GM18511 (cell line): ENCODE measurements at regions not wholly inside any gene's neighbourhood (a gene's known extent, or its start where the extent isn't known, plus 50 kb on each side); places are given as distances from the start of the nearest gene placed in this dataset.

Experiments
- ATAC-seq: cut with Tn5 transposase; IDR thresholded peaks from one replicate; pipeline ENCODE4 v1.9.1; 2021; ENCODE audit warnings: mild to moderate bottlenecking, moderate library complexity; ENCODE audit not compliant: unreplicated experiment

DNA sequence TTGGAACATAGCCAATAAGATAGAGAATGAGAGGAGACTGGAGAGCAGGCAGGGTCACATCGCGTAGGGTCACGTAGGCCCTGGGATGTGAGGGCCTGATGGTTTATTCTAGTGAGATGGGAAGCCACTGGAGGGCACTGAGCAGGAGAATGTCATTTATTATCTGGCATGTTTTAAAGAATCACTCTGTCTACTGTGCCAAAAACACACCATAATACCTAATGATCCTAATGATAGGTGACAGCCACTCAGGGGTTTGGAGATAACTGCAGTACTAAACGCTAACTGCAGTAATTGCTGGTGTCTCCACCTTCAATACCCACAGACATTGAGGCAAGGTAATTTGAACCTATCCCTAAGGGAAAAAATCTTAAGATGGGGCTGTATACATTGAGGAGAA lies 185.4 kb downstream of the TTLL7 start:
- no peak for ATAC-seq

DNA sequence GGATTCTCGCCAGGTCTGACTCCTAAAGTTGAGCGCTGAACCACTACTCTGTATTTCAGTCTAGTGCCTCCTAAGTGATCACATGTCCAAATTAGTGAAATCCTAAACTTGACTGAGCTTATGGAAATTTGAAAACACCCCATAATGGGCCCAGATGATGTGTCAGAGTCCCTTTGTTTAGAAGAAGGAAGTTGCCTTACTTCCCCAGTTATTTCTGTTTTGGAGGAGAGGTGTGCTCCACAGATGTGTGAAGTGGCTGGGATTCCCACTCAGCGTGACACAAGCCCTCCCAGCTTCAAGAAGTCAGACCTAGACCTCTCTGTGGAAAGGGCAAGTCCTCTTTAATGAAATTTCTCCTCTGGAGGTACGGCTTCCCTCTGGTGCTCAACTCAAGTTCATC lies 188.8 kb downstream of the TTLL7 start:
- ATAC-seq = no peak

DNA sequence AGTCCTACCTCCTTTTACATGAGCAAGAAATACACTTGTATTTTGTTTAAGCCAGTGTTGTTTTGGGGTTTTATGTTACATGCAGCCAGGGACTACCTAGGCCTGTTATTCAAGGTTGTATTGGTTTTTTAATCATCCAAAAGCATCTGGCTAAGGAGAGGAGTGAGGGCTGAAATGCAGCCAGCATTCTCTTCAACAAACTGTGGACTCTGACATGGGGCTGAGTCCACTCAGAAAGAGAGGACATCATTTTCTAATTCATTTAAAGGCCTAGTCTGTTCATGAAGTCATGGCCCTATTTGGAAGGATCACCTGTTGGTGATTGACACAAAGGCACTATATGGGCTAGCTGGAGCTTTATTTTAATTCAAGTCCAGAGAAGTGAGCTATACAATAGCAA lies 190.4 kb downstream of the TTLL7 start:
- ATAC-seq = no peak

- ATAC-seq = no peak
These were observed 191.1 kb downstream of the TTLL7 start for GRCh38 chr1:83807821-83808220.

DNA sequence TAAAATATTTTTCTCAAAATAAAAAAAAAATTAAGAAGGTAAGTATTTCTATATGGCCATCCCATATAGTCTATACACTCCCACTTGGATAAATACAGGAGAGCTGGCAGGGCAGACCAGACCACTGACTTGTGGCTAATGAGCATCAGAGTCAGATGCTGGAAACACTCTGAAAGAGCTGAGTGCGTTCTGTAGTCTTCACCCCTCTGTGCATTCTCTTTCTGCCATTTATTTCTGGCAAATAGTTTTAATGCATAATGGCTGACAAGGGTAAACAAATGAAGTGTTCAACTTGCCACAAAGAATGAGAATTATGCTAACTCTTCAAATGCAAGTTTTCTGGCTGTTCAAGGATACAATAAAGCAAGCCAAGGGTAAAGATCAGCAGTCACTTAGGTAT lies 191.7 kb downstream of the TTLL7 start:
- no peak for ATAC-seq

- no peak for ATAC-seq
These were observed 193.0 kb downstream of the TTLL7 start for GRCh38 chr1:83805921-83806320.

- ATAC-seq = no peak
These were observed 196.3 kb downstream of the TTLL7 start for GRCh38 chr1:83802460-83803152.

- no peak for ATAC-seq
These were observed 196.9 kb downstream of the TTLL7 start for GRCh38 chr1:83802023-83802422.

- no peak for ATAC-seq
These were observed 198.9 kb downstream of the TTLL7 start for GRCh38 chr1:83800066-83800465.

GRCh38 chr1:83799594-83799993 lies 199.3 kb downstream of the TTLL7 start:
- ATAC-seq = no peak

DNA sequence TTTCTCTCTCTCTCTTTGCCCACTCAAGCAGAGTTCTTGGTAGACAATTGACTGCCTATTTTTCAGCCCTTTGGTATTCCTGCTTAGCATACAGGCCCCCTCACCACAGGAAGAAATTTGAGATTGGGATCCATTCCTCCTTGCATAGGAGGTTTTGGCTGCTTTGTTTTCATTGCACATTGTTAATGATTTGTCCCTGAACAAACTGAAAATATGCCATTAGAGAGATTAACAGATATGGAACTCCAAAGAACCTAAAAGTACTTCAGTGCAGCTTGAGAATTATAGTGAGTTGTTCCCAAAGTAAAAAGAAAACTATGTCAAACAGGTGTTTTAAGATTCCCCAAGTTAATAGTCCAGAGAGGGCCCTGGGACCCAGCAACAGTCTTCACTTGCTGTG lies 200.0 kb downstream of the TTLL7 start:
- ATAC-seq = no peak

DNA sequence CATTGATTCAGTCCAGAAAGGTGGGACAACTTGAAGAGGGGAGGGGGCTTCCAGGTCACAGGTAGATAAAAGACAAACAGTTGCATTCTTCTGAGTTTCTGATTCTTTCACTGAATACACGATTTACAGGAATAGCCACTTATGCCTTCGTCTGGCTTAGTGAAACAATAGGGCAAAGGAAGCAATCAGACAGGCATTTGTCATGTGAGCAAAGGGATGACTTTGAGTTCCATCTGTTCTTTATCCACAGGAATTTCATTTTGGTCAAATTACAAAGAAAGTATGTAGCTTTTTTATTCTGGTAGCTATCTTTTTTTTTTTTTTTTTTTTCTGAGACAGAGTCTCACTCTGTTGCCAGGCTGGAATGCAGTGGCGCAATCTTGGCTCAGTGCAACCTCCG lies 202.5 kb downstream of the TTLL7 start:
- no peak for ATAC-seq

DNA sequence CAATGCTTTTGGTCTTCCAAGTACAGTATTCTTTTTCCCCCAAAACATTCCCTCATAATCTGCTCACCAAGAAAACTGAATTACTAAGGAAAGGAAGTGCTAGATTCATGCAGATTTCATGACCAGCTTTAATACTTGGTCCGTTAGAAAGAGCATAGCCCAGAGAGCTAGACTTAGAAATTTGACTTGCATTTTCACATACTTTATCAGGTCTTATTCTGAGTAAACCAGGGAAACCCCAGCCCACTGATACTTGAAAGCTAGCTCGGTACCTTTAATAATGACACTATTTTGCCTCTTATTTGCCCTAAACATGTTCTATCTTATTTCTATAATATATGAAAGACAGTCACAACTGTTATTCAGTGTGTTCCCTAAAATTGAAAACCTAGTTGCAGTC lies 204.5 kb downstream of the TTLL7 start:
- ATAC-seq = peak; percentile 90

DNA sequence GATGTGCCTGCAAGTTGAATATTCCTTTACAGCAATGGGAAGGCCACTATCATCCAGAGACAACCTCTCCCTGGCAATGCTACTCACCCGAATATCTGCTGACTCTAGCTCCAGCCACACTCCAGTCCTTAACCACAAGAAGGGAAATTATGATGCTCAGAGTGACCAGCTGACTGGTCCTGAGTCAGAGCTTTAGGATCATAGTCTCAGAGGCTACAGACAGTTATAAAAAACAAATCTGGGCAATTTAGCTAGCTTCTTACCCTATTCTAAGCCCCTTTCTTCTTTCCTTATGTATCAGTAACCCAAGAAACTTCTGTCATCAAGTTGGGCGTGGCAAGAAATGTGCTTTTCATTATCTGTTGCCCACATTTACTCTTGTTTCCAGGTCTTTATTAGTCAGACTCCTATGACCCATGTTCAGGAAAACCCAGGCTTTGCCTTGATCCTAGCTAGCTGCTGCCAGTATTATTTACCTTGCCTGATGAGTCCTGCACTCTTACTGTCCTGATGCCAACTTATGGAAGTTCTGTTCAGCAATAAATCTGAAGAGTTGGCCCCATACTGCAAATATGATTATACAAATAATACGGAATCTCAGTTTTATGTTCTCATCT lies 207.0 kb downstream of the TTLL7 start:
- no peak for ATAC-seq

DNA sequence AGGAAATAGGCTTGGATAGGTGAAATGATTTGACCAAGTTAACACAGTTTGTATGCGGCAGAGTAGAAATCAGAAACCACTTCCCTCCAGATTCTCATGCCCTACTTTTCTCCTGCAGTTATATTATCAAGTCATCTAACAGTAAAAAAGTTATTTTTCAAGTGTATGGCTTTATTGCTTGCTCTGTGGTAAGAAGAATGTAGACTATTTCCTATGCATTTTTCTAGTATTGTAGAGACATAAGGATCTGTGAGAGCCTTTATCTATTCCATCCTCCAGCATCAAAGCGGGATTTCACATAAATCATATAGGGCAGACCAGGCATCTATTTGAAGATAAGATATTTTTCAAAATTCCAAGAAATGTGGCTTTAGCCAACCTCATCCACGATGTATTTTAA lies 208.5 kb downstream of the TTLL7 start:
- ATAC-seq = no peak

- no peak for ATAC-seq
These were observed 211.5 kb downstream of the TTLL7 start for GRCh38 chr1:83787246-83787998.

DNA sequence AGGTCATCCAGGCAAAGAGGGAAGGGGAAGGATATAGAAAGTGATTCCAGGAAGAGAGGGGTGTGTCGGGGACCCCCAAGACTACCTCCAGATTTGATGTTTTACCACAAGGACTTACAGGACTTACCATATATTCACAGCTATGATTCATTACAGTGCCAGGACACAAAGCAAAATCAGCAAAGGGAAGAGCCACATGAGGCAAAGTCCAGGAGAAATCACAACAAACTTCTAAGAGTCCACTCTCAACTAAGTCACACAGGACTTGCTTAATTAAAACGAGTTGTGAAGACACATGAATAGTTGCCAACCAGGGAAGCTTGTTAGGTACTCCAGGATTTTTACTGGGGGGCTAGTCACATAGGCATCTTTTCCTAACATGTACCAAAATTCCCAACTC lies 217.3 kb downstream of the TTLL7 start:
- no peak for ATAC-seq

DNA sequence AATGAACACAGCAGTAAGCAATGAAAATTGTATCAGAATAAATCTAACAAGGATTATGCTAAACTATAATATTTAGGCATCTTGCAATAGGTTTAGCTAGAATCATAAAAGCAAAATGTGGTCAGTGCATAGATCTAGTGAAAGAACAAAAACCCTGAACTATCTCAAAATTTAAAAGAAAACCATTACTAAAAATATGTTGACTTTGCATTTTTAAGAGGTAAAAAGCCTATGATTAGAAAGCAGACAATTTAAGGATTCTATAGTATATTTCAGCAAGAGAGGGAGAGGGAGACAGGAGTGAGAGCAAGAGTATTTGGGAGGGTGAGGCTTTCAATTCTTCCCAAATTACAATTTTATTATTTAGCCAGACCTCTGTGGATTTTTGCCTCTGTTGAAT lies 219.4 kb downstream of the TTLL7 start:
- no peak for ATAC-seq

DNA sequence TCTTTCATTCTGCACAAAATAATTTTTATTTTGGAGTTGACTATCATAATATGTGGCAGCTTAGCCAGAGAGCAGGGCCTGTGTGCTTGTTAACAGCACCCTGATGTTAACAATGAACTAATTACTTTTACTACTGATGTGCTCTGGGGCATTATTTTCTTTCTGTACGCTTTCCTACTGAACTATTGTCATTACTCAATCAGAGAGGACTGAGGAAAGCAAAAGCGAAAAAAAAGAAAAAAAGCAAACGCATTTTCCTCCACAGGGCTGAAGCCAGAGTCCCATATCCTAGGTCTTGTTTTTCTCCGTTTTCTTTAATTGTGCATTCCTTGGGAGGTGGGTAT lies 221.2 kb downstream of the TTLL7 start:
- ATAC-seq = no peak

DNA sequence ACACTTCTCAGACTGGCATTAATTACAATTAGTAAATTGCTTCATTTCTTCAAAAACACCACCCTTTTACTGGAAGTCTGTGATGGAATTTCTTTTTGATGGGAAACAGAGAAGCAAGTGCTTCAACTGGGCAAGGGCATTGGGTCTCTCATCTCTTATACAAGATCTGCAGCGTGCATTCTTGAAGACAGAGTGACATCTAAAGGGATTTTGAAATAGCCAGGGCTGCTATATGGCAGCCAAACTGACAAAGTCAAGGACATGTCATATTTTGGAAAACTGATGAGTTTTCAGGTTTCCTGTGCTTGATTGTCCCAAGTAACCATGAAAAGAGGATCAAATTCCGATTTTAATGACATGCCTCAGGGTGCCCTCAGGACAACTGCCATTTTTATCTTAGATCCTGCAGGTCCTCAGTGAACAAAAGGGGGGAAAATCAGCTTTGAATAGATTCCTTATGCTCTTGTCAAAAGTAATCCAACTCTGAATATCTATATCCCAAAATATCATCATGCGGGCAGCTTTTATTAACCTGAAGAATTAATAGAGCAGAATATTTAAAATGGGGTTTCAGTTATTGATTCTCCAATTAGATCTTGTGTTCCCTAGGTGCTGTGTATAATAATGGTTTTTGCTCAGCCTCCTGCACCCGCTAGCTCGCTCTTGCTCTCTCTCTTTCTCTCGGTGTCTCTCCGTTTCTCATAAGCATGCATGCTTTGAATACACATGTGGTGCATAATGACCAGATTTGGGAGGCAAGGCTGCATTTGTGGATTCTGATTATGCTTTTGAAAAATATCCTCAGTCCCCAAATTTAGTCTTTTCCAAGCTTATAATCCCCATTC lies 221.8 kb downstream of the TTLL7 start:
- ATAC-seq = no peak

DNA sequence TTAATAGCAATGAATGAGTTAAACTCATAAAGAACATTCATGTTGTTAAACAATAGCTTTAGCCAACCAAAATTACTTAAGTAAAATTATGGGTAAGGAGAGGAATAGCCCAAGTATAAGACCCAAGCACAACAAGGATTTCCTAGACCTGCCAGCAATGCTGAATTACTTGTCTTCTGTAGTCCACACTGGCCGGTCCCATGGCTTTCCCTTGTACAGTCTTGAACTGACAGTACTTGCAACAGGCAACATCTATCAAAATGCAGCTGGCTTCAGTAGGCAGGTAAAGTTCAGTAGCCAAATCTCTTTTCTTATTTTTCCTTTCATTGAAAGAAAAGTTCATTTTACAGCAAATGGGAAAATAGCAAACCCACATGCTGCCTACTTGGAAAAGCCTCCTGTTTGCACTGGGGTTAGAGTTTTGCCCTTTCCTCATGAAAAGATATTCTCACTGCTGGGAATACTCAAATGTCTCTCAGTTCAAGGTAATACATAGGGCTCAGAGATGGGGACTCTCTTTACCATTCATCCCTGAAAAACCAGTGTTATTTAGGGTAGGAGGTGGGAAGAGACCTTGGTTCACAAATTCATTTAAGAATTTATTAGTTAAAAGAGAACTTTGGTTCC lies 222.8 kb downstream of the TTLL7 start:
- no peak for ATAC-seq
